ENCODE measurements at regions not wholly inside any gene's neighbourhood (a gene's known extent, or its start where the extent isn't known, plus 50 kb on each side); places are given as distances from the start of the nearest gene placed in this dataset.
"Not testable (repeated sequence)": the region's sequence is repeated elsewhere in the genome, so short reads cannot be mapped to it uniquely, and the experiment has no call there.

- no peaks in the 10 kb centered on the region for H3K9me3 ChIP-seq (replicated peaks)
- peaks cover 4% of the 10 kb centered on the region; the same call in 1 of the 2 replicates for H3K4me1 ChIP-seq
- H3K27me3 ChIP-seq: no peaks in the 10 kb centered on the region; the same call in 1 of the 2 replicates
- H3K36me3 ChIP-seq: no peaks in the 10 kb centered on the region
- H3K27ac ChIP-seq: no peak overlapping the region
- H3K4me3 ChIP-seq: no peak overlapping the region
- DNase-seq: no peak
These were observed 115.4 kb downstream of the MRPL57 start for GRCh38 chr13:21291840-21292239.

GRCh38 chr13:21296991-21297390 lies 120.5 kb downstream of the MRPL57 start:
- not testable (repeated sequence) for H3K4me1 ChIP-seq; H3K27me3 ChIP-seq; H3K4me3 ChIP-seq; H3K36me3 ChIP-seq; H3K27ac ChIP-seq; H3K9me3 ChIP-seq (replicated peaks)
- peak; percentile 72 to 74 for DNase-seq

- Histone ChIP-seq H3K4me3 (peak overlapping the region; percentile 78), H3K4me1 (peaks cover 8% of the 10 kb centered on the region), H3K27ac (no peak overlapping the region), H3K36me3 (no peaks in the 10 kb centered on the region), H3K9me3 (replicated peaks) (no peaks in the 10 kb centered on the region), H3K27me3 (no peaks in the 10 kb centered on the region; the same call in 1 of the 2 replicates)
- DNase-seq: peak in 1 of 2 experiments; percentile 41
These were observed 121.0 kb downstream of the MRPL57 start for GRCh38 chr13:21297447-21297846.

- Histone ChIP-seq H3K27ac (no peak overlapping the region), H3K9me3 (replicated peaks) (no peaks in the 10 kb centered on the region), H3K36me3 (no peaks in the 10 kb centered on the region), H3K27me3 (no peaks in the 10 kb centered on the region; the same call in 1 of the 2 replicates), H3K4me1 (peaks cover 8% of the 10 kb centered on the region), H3K4me3 (peak overlapping the region; percentile 78)
- peak; percentile 84 to 94 for DNase-seq
These were observed 121.7 kb downstream of the MRPL57 start for GRCh38 chr13:21297914-21298831.

GRCh38 chr13:21304256-21304655 lies 127.8 kb downstream of the MRPL57 start:
- no peaks in the 10 kb centered on the region for H3K27me3 ChIP-seq
- no peak for DNase-seq
- no peaks in the 10 kb centered on the region for H3K9me3 ChIP-seq (replicated peaks)
- H3K4me3 ChIP-seq: no peak overlapping the region
- no peaks in the 10 kb centered on the region for H3K4me1 ChIP-seq
- no peaks in the 10 kb centered on the region for H3K36me3 ChIP-seq
- H3K27ac ChIP-seq: no peak overlapping the region

- not testable (repeated sequence) for H3K4me3 ChIP-seq; H3K9me3 ChIP-seq (replicated peaks); H3K27ac ChIP-seq; DNase-seq; H3K36me3 ChIP-seq; H3K27me3 ChIP-seq; H3K4me1 ChIP-seq
These were observed 130.0 kb downstream of the MRPL57 start for GRCh38 chr13:21306300-21307073.

- not testable (repeated sequence) for H3K27me3 ChIP-seq; H3K4me1 ChIP-seq; H3K4me3 ChIP-seq; H3K27ac ChIP-seq; H3K9me3 ChIP-seq (replicated peaks); DNase-seq; H3K36me3 ChIP-seq
These were observed 130.7 kb downstream of the MRPL57 start for GRCh38 chr13:21307158-21307557.

GRCh38 chr13:21308906-21309305 lies 132.4 kb downstream of the MRPL57 start:
- Histone ChIP-seq H3K4me3 (no peak overlapping the region), H3K27ac (no peak overlapping the region), H3K4me1 (no peaks in the 10 kb centered on the region), H3K36me3 (no peaks in the 10 kb centered on the region), H3K9me3 (replicated peaks) (no peaks in the 10 kb centered on the region), H3K27me3 (no peaks in the 10 kb centered on the region)
- no peak for DNase-seq

- Histone ChIP-seq H3K9me3 (replicated peaks) (no peaks in the 10 kb centered on the region), H3K4me3 (no peak overlapping the region), H3K27me3 (no peaks in the 10 kb centered on the region), H3K4me1 (no peaks in the 10 kb centered on the region), H3K36me3 (no peaks in the 10 kb centered on the region), H3K27ac (no peak overlapping the region)
- no peak for DNase-seq
These were observed 133.2 kb downstream of the MRPL57 start for GRCh38 chr13:21309542-21310172.

- H3K36me3 ChIP-seq: no peaks in the 10 kb centered on the region
- no peaks in the 10 kb centered on the region for H3K27me3 ChIP-seq
- no peak for DNase-seq
- no peak overlapping the region for H3K27ac ChIP-seq
- H3K4me1 ChIP-seq: no peaks in the 10 kb centered on the region
- H3K4me3 ChIP-seq: no peak overlapping the region
- no peaks in the 10 kb centered on the region for H3K9me3 ChIP-seq (replicated peaks)
These were observed 133.8 kb downstream of the MRPL57 start for GRCh38 chr13:21310220-21310619.

GRCh38 chr13:21314976-21315375 lies 138.5 kb downstream of the MRPL57 start:
- H3K36me3 ChIP-seq; H3K4me1 ChIP-seq; H3K4me3 ChIP-seq; H3K9me3 ChIP-seq (replicated peaks); H3K27ac ChIP-seq; H3K27me3 ChIP-seq; DNase-seq: not testable (repeated sequence)

- H3K27me3 ChIP-seq: no peaks in the 10 kb centered on the region
- no peak overlapping the region for H3K4me3 ChIP-seq
- no peak for DNase-seq
- no peaks in the 10 kb centered on the region for H3K9me3 ChIP-seq (replicated peaks)
- H3K27ac ChIP-seq: no peak overlapping the region
- H3K36me3 ChIP-seq: no peaks in the 10 kb centered on the region
- H3K4me1 ChIP-seq: no peaks in the 10 kb centered on the region
These were observed 139.9 kb downstream of the MRPL57 start for GRCh38 chr13:21316376-21316775.

- Histone ChIP-seq H3K9me3 (replicated peaks) (no peaks in the 10 kb centered on the region), H3K27me3 (no peaks in the 10 kb centered on the region), H3K27ac (no peak overlapping the region), H3K4me1 (no peaks in the 10 kb centered on the region), H3K4me3 (no peak overlapping the region), H3K36me3 (no peaks in the 10 kb centered on the region)
- no peak for DNase-seq
These were observed 140.1 kb downstream of the ZDHHC20 start for GRCh38 chr13:21318891-21319532.

GRCh38 chr13:21319869-21320641 lies 139.0 kb downstream of the ZDHHC20 start:
- H3K27ac ChIP-seq: no peak overlapping the region
- no peaks in the 10 kb centered on the region for H3K4me1 ChIP-seq
- no peaks in the 10 kb centered on the region for H3K36me3 ChIP-seq
- DNase-seq: no peak
- H3K27me3 ChIP-seq: no peaks in the 10 kb centered on the region
- no peaks in the 10 kb centered on the region for H3K9me3 ChIP-seq (replicated peaks)
- no peak overlapping the region for H3K4me3 ChIP-seq

All from SJCRH30 (cell line).